ENCODE measurements at regions not wholly inside any gene's neighbourhood (a gene's known extent, or its start where the extent isn't known, plus 50 kb on each side); places are given as distances from the start of the nearest gene placed in this dataset.

GRCh38 chr3:40705663-40706062 lies 180.9 kb downstream of the ZNF621 start:
- DNase-seq, result no peak

DNA sequence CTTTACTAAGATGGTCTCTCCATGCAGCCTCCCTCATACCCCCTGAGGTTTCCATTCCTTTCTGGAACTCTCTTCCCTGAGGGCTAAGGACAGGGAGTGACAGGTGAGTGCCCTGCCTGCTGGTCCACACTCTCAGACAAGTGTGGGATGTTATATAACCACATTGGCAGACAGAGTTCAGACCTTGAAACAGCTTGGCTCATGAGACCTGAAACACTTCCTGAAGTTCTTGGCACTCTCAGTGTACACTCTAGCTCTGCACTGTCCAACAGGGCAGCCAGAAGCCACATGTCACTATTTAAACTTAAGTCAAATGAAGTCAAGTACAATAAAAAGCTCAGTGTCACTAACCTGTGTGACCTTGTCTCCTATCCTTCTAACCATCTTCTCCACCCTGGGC lies 188.5 kb downstream of the ZNF621 start:
- DNase-seq, result no peak

GRCh38 chr3:40713795-40714194 lies 189.0 kb downstream of the ZNF621 start:
- no peak for DNase-seq

DNA sequence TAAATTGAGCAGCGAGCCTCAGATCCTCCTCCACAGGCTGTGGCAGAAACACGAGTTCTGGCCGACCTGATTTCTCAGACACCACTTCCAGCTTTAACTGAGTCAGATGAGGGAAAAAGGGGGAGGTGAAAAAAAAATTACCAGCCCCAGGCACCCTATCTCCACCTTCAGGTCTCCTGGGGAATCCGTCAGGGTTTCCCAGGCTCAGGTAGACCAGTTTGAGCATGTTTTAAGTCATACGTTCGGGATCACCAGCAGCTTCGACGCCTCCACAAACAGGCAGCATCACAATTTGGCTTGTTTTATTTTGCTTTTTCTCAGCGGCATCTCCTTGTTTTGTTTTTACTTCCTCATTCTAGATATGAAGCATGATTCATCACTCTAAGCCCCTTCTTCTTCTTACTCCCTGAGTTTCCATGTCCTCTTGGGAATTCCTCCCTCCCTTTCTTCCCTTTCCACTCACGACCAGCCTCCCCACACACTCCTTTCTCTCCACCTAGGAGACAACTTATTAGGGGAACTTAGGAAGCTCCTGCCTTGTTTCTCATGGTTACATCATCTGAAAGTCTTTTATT lies 190.1 kb downstream of the ZNF621 start:
- no peak for DNase-seq

DNA sequence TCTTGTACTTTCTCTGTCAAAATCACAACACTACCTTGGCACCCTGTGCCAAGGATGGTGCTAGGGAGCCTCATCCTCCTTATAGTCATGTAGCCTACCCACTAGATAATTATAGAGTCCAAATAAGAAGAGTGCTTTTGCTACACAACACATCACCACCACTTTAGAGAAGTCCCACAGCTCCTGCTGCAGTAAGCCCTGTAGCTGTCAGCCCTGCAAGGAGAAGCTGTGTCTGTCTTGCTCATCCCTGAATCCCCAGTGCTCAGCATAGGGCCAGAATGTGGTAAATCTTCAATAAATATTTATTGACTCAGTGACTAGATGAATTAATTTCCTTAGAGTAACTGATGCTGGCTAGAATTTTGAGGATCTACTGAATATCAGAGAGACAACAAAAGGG lies 190.8 kb downstream of the ZNF621 start:
- DNase-seq, result no peak

DNA sequence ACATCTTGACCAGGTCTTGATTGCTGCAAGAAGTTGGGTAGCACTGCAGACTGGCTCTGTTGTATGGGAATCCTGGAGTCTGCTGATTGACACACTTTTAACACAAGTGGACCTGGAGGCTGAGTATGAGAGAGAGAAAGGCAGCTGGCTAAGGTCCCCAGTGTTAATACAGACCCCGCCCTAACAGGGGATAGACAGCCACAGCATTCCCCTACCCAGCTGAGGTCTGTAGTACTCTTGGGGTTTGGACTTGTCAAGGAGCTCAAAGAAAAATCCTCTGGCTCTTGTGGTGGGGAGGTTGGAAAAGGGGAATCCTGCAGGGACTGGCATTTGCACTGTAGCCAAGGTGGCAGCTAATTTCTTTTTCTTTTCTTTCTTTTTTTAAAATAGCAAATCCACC lies 192.7 kb downstream of the ZNF621 start:
- no peak for DNase-seq

GRCh38 chr3:40718209-40718608 lies 193.4 kb downstream of the ZNF621 start:
- no peak for DNase-seq

DNA sequence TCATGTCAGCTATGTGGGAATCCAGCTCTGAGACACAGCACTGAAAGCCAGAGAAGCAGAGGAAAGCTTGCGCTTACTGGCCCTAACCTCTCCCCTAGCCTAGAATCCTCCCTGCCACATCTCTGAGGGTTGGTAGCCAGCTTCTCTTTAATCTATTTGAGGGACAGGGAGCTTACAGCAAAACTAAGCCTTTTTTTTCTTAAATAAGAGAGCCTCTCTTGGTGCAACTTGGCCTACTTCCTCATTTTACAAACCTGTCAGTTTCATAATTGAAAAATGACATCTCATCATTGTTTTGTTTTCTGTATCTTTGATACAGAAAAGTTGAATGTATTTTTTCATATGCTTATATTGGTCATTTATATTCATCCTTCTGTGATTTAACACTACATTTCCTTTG lies 193.9 kb downstream of the ZNF621 start:
- DNase-seq, result no peak

DNA sequence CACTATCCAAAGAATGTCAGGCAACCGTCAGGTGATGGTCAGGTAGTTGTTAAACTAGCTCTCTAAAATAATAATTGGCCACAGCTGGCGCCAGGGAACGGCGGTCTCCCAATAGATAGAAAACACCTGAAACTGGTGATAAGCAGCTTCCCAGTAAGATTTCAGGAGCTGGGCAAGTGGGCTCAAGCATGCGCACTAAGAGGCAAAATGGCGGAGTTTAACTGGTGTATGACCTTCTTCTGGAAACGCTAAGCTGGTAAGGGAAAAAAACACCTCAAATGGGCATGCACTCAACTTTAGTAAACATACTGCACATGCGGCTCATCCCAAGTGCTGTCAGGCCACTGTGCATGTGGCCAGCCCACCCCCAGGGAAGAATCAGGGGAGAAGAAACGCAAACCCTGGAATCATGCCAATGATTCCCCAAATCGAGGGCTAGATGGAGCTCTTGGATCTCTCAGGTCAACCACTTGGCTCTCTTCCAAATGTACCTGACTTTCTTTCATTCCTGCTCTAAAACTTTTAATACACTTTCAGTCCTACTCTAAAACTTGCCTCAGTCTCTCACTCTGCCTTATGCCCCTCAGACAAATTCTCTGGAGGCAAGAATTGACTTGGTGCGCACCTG lies 195.0 kb downstream of the ZNF621 start:
- no peak for DNase-seq

- DNase-seq, result no peak
Observed at GRCh38 chr3:40720341-40720740, 195.6 kb downstream of the ZNF621 start.

- DNase-seq, result no peak
Observed at GRCh38 chr3:40720863-40721262, 196.1 kb downstream of the ZNF621 start.

GRCh38 chr3:40723083-40723660 lies 198.4 kb downstream of the ZNF621 start:
- no peak for DNase-seq

DNA sequence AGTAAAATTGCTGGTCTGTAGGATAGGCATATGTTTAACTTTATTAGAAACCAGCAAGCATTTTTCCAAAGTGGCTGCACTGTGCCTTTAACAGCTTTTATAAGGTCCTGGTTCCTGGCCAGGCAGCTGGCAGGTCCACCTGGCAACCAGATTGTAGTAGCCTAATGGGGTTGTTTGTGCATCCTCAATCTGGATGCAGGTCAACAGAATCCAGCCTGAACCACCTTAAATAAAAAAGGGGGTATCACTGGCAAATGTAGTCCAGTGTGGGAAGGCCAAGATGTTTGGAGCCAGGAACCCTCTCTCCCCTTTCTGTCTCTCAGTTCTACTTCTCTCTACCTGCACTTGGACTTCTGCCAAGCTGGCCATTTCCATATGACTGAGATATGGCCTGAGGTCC lies 200.3 kb downstream of the ZNF621 start:
- no peak for DNase-seq

- no peak for DNase-seq
Observed at GRCh38 chr3:40731445-40731844, 206.7 kb downstream of the ZNF621 start.

DNA sequence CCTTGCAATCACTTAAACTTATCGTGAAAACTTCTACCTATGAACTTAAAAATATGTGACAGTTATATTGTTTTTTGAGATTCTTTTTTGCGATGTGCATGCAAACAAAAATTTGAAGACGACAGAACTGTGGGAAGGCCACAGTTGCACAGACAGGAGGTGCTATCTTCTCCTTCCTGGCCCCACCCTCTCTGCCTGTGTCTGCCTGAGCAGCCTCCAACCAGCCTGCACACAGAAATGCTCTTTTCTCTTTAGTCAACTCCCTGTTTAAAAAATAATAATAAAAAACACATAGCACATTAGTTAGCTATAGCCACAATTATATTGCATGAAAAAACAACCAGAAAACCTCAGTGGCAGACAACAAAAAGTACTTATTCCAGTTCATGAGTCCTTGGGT lies 212.2 kb downstream of the ZNF621 start:
- DNase-seq, result no peak

GRCh38 chr3:40737343-40737742 lies 212.6 kb downstream of the ZNF621 start:
- no peak for DNase-seq

DNA sequence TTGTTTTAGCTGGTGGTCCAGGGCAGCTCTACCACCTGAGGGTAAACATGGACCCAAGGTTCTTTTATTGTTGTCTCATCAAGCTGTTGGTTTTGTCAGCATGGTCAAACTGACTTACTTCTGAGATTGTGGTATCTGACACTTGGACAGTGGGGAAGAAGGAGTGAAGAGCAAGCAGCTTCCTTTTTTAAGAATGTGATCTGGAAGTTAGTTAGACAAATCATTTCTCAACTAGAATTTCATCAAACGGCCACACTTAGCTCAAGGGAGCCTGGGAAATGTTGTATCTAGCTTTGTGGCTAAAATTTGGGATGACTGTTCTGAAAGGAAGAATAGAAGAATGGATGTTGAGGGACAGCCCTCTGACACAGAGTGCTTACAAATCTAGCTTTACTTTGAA lies 215.2 kb downstream of the ZNF621 start:
- DNase-seq, result no peak

DNA sequence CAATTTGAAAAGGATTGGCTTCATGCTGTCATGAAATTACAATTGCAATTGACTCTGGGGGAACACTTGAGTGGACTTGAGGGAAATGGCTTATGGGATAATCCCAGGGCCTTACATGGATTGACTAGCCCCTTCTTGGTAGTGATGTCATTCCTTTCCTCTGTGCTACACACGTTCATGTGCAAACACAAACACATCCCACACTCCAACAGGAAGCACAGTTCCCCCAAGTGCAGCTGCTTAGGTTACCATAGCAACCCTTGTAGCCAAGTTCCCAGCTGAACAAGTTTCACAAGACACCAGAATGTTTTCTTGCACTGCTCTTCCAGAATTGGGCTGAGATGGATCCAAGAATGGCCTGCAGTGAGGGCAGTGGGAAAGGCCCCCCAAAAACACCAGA lies 217.0 kb downstream of the ZNF621 start:
- DNase-seq, result no peak

GRCh38 chr3:40745381-40746106 lies 220.8 kb downstream of the ZNF621 start:
- no peak for DNase-seq

DNA sequence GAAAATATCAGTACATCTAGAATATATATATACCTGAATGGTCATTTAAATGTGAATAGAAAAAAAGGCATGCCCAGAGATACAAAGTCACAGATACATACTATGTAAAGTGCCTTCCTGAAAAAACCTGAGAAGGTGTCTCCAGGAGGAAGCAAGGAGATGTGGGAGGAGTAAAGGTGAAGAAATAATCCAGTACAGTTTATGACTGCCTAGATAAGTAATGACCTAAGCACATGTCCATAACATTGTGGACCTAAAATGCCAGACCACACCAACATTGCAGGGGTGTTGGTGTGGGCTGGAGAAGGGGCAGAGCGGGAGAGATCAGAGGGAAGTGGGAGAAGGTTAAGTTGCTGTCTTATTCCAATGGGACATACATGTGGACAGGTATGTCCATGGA lies 226.9 kb downstream of the ZNF621 start:
- no peak for DNase-seq

- no peak for DNase-seq
Observed at GRCh38 chr3:40752492-40752891, 227.7 kb downstream of the ZNF621 start.

- DNase-seq, result no peak
Observed at GRCh38 chr3:40753291-40753770, 228.6 kb downstream of the ZNF621 start.

- no peak for DNase-seq
Observed at GRCh38 chr3:40753951-40754350, 229.2 kb downstream of the ZNF621 start.

GRCh38 chr3:40754994-40755393 lies 230.2 kb downstream of the ZNF621 start:
- no peak for DNase-seq

All from T-helper 9 cell (primary cell).